ENCODE measurements at regions not wholly inside any gene's neighbourhood (a gene's known extent, or its start where the extent isn't known, plus 50 kb on each side); places are given as distances from the start of the nearest gene placed in this dataset.

- no peak for TF ChIP-seq CTCF (conservative IDR thresholded peaks at IDR 0.05; ENCODE audit: low read length)
- TF ChIP-seq EZH2phosphoT487 (IDR thresholded peaks at IDR 0.05; ENCODE audit: borderline replicate concordance) = no peak
These were observed 101.4 kb upstream of the C11orf87 start for GRCh38 chr11:109320595-109320994.
